ENCODE measurements at regions not wholly inside any gene's neighbourhood (a gene's known extent, or its start where the extent isn't known, plus 50 kb on each side); places are given as distances from the start of the nearest gene placed in this dataset.
"Not testable (repeated sequence)": the region's sequence is repeated elsewhere in the genome, so short reads cannot be mapped to it uniquely, and the experiment has no call there.

DNA sequence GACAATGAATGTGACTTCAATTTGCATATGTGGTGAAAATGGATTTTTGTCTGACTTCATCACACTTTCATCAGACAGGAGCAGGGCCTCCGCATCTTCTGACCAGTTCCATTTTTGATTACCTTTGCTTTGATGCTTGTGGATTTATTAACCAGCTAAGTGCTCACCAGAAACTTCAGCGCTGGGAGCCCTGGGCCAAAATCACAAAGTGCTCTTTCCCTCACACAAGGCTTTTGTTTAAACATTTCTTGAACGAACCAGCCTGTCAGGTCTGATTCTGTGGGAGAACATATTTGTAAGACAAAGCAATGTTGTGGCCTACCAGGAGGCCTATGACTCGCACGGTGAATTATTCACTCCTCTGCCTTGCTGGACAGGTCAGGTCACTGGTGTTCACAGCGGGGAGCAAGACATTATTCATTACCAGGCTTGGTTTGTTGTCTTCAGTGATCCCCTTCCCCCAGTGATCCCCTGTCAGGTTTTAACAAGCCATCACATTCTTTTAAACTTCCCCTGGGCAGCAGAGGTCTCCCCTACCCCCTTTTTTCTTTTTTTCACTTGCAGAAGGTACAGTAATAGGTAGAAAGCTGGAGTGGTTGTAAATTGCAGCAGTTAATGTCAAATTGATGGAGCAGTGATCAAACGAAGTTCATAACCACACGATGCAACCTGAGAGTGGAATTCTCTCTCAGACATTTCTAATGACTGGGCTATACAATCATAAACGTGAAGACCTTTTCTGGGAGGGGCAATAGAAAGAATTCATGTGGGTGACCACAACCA lies 167.5 kb upstream of the PRICKLE1 start:
- no peak for DNase-seq

- no peak for DNase-seq
Observed at GRCh38 chr12:42750356-42750755, 160.8 kb upstream of the PRICKLE1 start.

- no peak for DNase-seq
Observed at GRCh38 chr12:42749239-42749638, 159.7 kb upstream of the PRICKLE1 start.

DNA sequence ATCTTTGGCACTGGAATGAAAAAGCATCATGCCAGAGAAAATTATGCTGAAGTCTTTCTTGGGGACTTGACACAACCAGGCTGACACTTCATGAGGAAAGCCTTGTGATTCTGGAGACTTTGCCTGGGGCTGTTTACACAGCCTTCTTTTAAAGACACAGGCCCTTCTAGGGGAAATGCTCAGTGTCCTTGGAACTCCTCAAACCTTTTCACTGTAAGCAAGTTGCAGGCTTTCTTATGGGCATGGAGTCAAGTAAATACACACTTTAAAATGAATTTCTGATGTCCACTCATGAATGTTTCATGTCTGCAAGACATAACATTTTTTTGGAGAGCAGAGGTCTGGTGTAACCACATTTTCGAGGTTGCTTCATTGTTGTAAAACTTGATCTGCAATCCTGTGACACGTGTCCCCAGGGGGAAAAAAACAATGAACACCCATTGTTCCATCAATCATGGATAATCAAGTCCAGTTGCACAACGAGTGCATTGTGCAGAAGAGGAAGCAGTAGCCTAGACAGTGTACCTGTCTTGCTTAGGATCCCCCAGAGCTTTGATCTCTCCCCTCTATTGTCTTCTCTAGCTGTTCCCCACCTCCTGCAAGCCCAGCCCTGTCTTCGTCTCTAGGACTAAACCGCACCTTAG lies 155.1 kb upstream of the PRICKLE1 start:
- DNase-seq, result no peak

- no peak for DNase-seq
Observed at GRCh38 chr12:42742716-42743115, 153.2 kb upstream of the PRICKLE1 start.

DNA sequence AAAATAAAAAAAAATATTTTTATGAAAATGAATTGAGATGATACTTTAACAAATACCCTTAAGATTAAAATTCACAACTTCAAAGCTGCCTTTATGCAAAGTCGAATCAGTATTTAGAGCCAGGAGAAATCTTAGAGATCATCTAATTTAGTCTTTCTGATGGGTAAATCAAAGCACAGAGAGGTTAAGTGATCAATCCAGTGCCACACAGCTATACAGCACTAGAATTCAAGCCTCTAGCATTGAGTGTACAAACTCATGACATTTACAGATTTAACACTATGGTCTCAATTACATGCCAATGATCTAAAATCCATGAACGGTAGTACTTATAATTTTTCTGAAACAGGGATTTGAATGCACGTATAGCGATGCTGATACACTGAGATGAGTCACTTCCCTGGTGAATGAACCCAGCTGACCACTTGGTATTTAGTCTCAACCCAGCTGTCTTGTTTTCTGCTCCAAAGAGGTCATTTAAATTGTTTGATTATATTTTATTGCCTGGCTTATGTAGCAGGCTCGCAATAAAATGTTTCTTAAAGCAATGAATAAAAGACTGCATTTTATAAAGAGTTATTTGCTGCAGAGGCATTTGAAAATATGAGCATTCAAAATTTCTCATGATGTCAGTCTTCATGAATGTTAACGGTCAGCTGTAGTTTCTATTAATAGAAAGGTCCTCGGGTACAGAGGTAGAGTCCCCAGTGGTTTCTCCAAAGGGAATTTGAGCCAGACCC lies 152.4 kb upstream of the PRICKLE1 start:
- DNase-seq, result no peak

DNA sequence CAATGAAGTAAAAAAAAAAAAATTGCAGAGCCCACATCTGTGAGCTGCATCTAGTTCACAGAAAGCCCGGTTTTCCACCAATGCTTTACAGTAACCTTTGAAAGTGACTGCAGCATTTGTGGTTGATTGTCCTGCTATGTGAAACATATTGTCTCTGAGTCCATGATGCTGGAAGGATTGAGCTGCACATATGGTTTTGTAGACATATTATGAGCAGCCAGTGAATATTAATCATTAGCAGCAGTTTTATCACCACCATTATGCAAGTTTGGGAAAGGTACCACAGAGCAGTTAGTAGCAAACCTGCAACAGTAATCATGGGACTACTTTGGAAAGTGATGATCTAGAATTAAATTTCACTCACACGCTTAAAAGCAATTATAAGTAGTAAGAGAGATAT lies 151.5 kb upstream of the PRICKLE1 start:
- DNase-seq, result no peak

- DNase-seq, result no peak
Observed at GRCh38 chr12:42737398-42737797, 147.9 kb upstream of the PRICKLE1 start.

DNA sequence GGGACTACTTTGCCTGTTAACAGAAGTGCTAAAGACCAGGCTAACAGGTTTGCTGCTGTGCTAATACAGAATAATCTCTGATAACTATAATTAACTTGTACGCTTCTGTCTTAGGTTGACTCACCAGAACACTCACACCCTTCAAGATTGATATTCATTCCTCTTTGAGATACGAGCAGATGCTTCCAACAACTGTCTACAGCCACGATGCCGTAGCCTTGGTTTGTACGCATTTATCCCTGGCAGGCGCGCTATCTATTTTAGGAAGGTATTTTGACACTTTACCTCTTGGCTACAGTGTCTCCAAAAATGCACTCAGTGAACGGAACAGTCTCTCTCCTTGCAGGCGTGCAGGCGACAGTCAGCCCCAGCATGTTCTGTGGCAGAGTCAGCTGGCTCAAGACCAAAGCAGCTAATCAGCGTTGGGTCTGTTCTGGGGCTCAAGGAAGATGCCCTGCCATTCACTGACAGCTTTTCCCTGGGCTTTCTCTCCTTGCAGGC lies 146.4 kb upstream of the PRICKLE1 start:
- DNase-seq, result no peak

GRCh38 chr12:42733911-42734310 lies 144.4 kb upstream of the PRICKLE1 start:
- DNase-seq, result no peak

GRCh38 chr12:42732908-42733411 lies 143.4 kb upstream of the PRICKLE1 start:
- no peak for DNase-seq

DNA sequence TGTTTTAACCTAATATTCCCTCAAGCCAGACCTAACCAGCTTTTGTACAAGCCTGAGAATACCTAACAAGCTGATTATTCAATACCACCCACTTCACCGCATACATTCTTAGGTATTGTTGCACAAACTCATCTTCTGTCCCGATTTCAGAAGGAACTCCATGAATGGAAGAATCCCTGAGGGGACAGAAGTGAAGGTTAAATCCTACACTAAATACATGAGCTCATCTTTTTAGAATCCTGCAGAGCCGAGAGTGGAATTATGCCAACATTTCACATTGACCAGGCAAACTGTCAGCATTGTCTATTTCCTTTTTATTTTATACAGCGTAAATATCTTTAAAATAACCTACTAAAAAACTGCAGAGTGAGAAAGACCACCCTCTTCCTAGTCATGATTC lies 140.7 kb upstream of the PRICKLE1 start:
- no peak for DNase-seq

- no peak for DNase-seq
Observed at GRCh38 chr12:42729535-42729900, 140.0 kb upstream of the PRICKLE1 start.

DNA sequence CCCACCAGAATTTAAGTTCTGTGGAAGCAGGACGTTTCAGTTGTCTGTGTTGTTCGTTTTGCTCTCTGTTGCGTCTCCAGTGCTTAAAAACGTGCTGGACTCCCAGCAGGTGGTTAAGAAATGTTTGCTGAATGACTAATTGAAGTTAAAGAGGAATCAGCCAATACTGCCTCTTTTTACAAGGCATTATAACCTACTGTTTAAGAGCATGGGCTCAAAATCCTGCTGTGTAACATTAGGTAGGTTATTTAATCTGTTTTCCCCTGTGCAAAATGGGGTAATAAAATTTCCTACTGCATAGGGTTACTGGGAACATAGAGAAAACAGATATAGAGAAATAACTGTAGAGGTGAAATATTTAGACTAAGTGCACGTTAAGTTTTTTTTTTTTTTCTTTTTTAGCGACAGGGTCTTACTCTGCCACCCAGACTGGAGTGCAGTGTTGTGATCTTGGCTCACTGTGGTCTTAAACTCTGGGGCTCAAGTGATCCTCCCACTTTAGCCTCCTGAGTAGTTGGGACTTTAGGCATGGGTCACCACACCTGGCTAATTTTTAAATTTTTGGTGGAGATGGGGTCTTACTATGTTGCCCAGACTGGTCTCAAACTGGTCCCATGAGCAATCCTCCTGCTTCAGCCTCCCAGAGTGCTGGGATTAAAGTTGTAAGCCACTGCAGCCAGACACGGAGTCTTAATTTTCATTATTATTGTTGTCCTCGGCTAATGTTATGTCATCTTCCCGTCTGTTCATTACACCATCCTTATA lies 139.4 kb upstream of the PRICKLE1 start:
- DNase-seq, result no peak

GRCh38 chr12:42728287-42728686 lies 138.7 kb upstream of the PRICKLE1 start:
- no peak for DNase-seq

GRCh38 chr12:42725809-42726208 lies 136.3 kb upstream of the PRICKLE1 start:
- DNase-seq, result no peak

- no peak for DNase-seq
Observed at GRCh38 chr12:42716491-42716891, 126.9 kb upstream of the PRICKLE1 start.

- not testable (repeated sequence) for DNase-seq
Observed at GRCh38 chr12:42713566-42713965, 124.0 kb upstream of the PRICKLE1 start.

GRCh38 chr12:42708374-42708773 lies 118.8 kb upstream of the PRICKLE1 start:
- DNase-seq, result not testable (repeated sequence)

GRCh38 chr12:42707312-42708226 lies 118.0 kb upstream of the PRICKLE1 start:
- no peak for DNase-seq

GRCh38 chr12:42706321-42706720 lies 116.8 kb upstream of the PRICKLE1 start:
- DNase-seq, result no peak

- DNase-seq, result no peak
Observed at GRCh38 chr12:42705863-42706262, 116.3 kb upstream of the PRICKLE1 start.
